ENCODE measurements at regions not wholly inside any gene's neighbourhood (a gene's known extent, or its start where the extent isn't known, plus 50 kb on each side); places are given as distances from the start of the nearest gene placed in this dataset.
A peak's percentile ranks its signal among the peaks of the same experiment; 100 is the strongest.

DNA sequence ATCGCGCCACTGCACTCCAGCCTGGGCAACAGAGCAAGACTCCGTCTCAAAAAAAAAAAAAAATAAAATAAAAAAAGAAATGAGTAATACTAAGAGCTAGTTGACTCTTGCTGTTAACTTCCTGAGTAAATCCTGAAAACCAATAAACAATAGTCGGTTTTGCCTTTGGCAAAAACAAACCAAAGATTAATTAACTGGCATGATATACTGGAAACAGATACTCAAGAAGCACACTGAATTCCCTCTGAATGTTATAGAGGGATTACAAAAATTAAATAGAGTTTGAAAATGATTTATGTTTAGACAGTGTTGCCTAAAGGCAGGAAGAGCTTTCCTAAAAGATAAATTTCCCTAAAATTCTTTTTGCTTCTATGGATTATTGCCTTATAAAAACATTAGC lies 1702.3 kb downstream of the STIM2 start:
- ChIA-PET CTCF (no interaction called here), POLR2A (no interaction called here)
- Histone ChIP-seq H3K4me1 (ENCODE audit: control insufficient read depth in 1 of 2, insufficient read depth in 2 of 2, low read depth in 1 of 2, low read length in 1 of 2) (no peaks in the 10 kb centered on the region), H3K36me3 (replicated peaks in 1 of 2; ENCODE audit: control insufficient read depth in 1 of 2, insufficient read depth in 2 of 2, low read length in 1 of 2) (no peaks in the 10 kb centered on the region), H3K9me3 (no peaks in the 10 kb centered on the region), H2AFZ (ENCODE audit: low read depth) (no peak overlapping the region), H3F3A (replicated peaks; ENCODE audit: insufficient read depth) (peaks cover 2% of the 10 kb centered on the region), H4K20me1 (ENCODE audit: insufficient read depth) (no peaks in the 10 kb centered on the region), H3K27me3 (ENCODE audit: insufficient read depth) (no peaks in the 10 kb centered on the region), H3K4me2 (no peak overlapping the region), H3K27ac (ENCODE audit: low read depth in 2 of 2, low read length in 1 of 2) (no peak overlapping the region), H3K79me2 (ENCODE audit: insufficient read depth) (no peaks in the 10 kb centered on the region), H3K9me2 (no peaks in the 10 kb centered on the region), H3K4me3 (ENCODE audit: low read depth in 2 of 2, low read length in 1 of 2) (no peak overlapping the region), H3K9ac (no peak overlapping the region)
- TF ChIP-seq PBX3 (IDR thresholded peaks at IDR 0.05) (no peak), TCF12 (IDR thresholded peaks at IDR 0.05) (no peak), FOXM1 (IDR thresholded peaks at IDR 0.05; ENCODE audit: low read depth) (no peak), GATA2 (CRISPR knock-in tag; IDR thresholded peaks at IDR 0.05) (no peak), POLR2AphosphoS5 (IDR thresholded peaks at IDR 0.05; ENCODE audit: low read depth, low read length) (no peak), SMC3 (IDR thresholded peaks at IDR 0.05; ENCODE audit: low read depth, low read length) (no peak), ELF1 (IDR thresholded peaks at IDR 0.05) (no peak), MXI1 (IDR thresholded peaks at IDR 0.05; ENCODE audit: low read depth, low read length) (no peak), RAD21 (IDR thresholded peaks at IDR 0.05; ENCODE audit: low read length) (no peak), FOSL2 (IDR thresholded peaks at IDR 0.05; ENCODE audit: borderline replicate concordance, low read depth) (no peak), RCOR1 (IDR thresholded peaks at IDR 0.05; ENCODE audit: low read length) (no peak)
- TF ChIP-seq, protein P1, sequence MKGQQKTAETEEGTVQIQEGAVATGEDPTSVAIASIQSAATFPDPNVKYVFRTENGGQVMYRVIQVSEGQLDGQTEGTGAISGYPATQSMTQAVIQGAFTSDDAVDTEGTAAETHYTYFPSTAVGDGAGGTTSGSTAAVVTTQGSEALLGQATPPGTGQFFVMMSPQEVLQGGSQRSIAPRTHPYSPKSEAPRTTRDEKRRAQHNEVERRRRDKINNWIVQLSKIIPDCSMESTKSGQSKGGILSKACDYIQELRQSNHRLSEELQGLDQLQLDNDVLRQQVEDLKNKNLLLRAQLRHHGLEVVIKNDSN (IDR thresholded peaks at IDR 0.05; ENCODE audit: borderline replicate concordance, low read depth), result no peak
- 12% methylated on average over 2 of the region's 4 CpGs for WGBS (ENCODE audit: low lambda C conversion rate)
- DNase-seq, result no peak

- H3K27ac ChIP-seq (ENCODE audit: low read depth in 2 of 2, low read length in 1 of 2), result no peak overlapping the region
- 5% methylated on average over 2 of the region's 2 CpGs for WGBS (ENCODE audit: low lambda C conversion rate)
Measured at GRCh38 chr4:28565396-28565795, 1704.8 kb downstream of the STIM2 start.

More at GRCh38 chr4:28565396-28565795, 1704.8 kb downstream of the STIM2 start:
- H3K27me3 ChIP-seq (ENCODE audit: insufficient read depth), result no peaks in the 10 kb centered on the region
- no peaks in the 10 kb centered on the region for H3K36me3 ChIP-seq (replicated peaks in 1 of 2; ENCODE audit: control insufficient read depth in 1 of 2, insufficient read depth in 2 of 2, low read length in 1 of 2)
- H2AFZ ChIP-seq (ENCODE audit: low read depth), result no peak overlapping the region
- H3K9me3 ChIP-seq, result no peaks in the 10 kb centered on the region
- H4K20me1 ChIP-seq (ENCODE audit: insufficient read depth), result no peaks in the 10 kb centered on the region
- ChIA-PET POLR2A (no interaction called here), CTCF (interaction anchor here (1.0 kb wide), 1 partner anchor 18 kb away, joined by 3 read pairs; no protein-coding TSS in a partner anchor)
- H3F3A ChIP-seq (replicated peaks; ENCODE audit: insufficient read depth), result no peaks in the 10 kb centered on the region
- no peaks in the 10 kb centered on the region for H3K9me2 ChIP-seq
- no peak for DNase-seq
- TF ChIP-seq, protein P1 (IDR thresholded peaks at IDR 0.05; ENCODE audit: borderline replicate concordance, low read depth), result no peak
- TF ChIP-seq NRF1 (IDR thresholded peaks at IDR 0.05; ENCODE audit: low read depth, low read length) (no peak), RAD21 (IDR thresholded peaks at IDR 0.05; ENCODE audit: low read length) (peak; percentile 19; the same call in 1 of the 2 replicates)
- no peak overlapping the region for H3K9ac ChIP-seq
- H3K4me3 ChIP-seq (ENCODE audit: low read depth in 2 of 2, low read length in 1 of 2), result no peak overlapping the region
- H3K4me1 ChIP-seq (ENCODE audit: control insufficient read depth in 1 of 2, insufficient read depth in 2 of 2, low read depth in 1 of 2, low read length in 1 of 2), result no peaks in the 10 kb centered on the region
- H3K79me2 ChIP-seq (ENCODE audit: insufficient read depth), result no peaks in the 10 kb centered on the region
- H3K4me2 ChIP-seq, result no peak overlapping the region

Measured in SK-N-SH (cell line).